Neutrophil (primary cell): ENCODE measurements at regions not wholly inside any gene's neighbourhood (a gene's known extent, or its start where the extent isn't known, plus 50 kb on each side); places are given as distances from the start of the nearest gene placed in this dataset.

Source experiments
- H3K27ac ChIP-seq: fragments of 200-600 bp; sonication (generic); 2 replicates; pipeline ENCODE4 v1.5.1; 2016; ENCODE audit warnings: mild to moderate bottlenecking, moderate library complexity
- H3K27me3 ChIP-seq: fragments of 200-600 bp; sonication (generic); 2 replicates; pipeline ENCODE4 v1.6.0; 2016; ENCODE audit warnings: mild to moderate bottlenecking
- H3K36me3 ChIP-seq: fragments of 200-600 bp; sonication (generic); 2 replicates; pipeline ENCODE4 v1.5.1; 2017
- H3K4me1 ChIP-seq, 2 experiments: fragments of 200-600 bp in 1 of 2; sonication (generic) in 1 of 2; 1 replicate in 1 of 2; 2 replicates in 1 of 2; pipeline versions ENCODE4 v1.5.1 to v1.6.1; 2013 to 2016; ENCODE audit warnings: low read depth in 1 of 2, low read length in 1 of 2, mild to moderate bottlenecking in 1 of 2, moderate library complexity in 1 of 2; ENCODE audit not compliant: control insufficient read depth in 1 of 2, insufficient read depth in 1 of 2
- H3K4me3 ChIP-seq, 2 experiments: fragments of 200-600 bp in 1 of 2; sonication (generic) in 1 of 2; 1 replicate in 1 of 2; 2 replicates in 1 of 2; pipeline ENCODE4 v1.5.1; 2013 to 2016; ENCODE audit warnings: low read depth in 1 of 2, low read length in 1 of 2, mild to moderate bottlenecking in 1 of 2, moderate library complexity in 1 of 2
- H3K9me3 ChIP-seq: fragments of 200-600 bp; sonication (generic); 2 replicates; pipeline ENCODE4 v1.5.1; 2016
- TF ChIP-seq, protein P1 (sequence below): fragments of 200-600 bp; sonication (generic); IDR thresholded peaks from 2 replicates; pipeline ENCODE4 v1.5.1; 2016; ENCODE audit warnings: antibody characterized with exemption

DNA sequence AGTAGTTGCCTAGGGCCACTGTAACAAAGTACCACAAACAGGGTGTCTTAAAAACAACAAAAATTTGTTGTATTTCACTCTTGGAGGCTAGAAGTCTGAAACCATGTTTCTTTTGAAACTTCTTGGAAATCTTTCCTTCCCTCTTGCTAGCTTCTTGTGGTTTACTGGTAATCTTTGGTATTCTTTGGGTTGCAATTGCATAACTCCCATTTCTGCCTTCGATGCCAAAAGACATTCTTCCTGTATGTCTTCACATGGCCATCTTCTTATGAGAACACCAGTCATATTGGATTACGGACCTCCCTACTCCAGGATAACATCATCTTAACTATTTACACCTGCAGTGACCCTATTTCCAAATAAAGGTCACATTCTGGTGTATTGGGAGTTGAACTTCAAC lies 357.4 kb downstream of the PPP1R3A start:
- Histone ChIP-seq H3K4me3 (no peak overlapping the region), H3K36me3 (no peaks in the 10 kb centered on the region), H3K4me1 (no peaks in the 10 kb centered on the region), H3K27ac (no peak overlapping the region), H3K27me3 (no peaks in the 10 kb centered on the region), H3K9me3 (no peaks in the 10 kb centered on the region)
- TF ChIP-seq, protein P1, sequence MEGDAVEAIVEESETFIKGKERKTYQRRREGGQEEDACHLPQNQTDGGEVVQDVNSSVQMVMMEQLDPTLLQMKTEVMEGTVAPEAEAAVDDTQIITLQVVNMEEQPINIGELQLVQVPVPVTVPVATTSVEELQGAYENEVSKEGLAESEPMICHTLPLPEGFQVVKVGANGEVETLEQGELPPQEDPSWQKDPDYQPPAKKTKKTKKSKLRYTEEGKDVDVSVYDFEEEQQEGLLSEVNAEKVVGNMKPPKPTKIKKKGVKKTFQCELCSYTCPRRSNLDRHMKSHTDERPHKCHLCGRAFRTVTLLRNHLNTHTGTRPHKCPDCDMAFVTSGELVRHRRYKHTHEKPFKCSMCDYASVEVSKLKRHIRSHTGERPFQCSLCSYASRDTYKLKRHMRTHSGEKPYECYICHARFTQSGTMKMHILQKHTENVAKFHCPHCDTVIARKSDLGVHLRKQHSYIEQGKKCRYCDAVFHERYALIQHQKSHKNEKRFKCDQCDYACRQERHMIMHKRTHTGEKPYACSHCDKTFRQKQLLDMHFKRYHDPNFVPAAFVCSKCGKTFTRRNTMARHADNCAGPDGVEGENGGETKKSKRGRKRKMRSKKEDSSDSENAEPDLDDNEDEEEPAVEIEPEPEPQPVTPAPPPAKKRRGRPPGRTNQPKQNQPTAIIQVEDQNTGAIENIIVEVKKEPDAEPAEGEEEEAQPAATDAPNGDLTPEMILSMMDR, result no peak

DNA sequence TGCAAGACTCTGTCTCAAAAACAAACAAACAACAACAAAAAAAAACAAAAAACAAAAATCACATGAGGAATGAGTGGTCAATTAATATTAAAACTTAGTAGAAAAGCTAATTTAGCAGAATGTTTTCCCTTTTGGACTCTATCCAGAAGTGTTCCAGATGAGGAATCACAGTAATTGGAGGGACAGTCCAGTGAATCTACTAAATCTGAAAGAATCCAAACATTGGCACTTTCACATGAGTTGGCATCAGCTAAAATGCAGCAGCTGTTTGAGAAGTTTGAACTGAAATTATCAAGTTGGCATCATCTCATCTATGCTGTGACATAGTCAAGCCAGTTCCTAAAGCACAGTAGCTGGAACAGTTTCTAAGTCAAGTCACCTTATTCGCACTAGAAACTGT lies 367.8 kb downstream of the PPP1R3A start:
- no peaks in the 10 kb centered on the region for H3K27me3 ChIP-seq
- H3K36me3 ChIP-seq, result no peaks in the 10 kb centered on the region
- no peak overlapping the region for H3K4me3 ChIP-seq
- TF ChIP-seq, protein P1, result no peak
- no peaks in the 10 kb centered on the region for H3K4me1 ChIP-seq
- no peak overlapping the region for H3K27ac ChIP-seq
- H3K9me3 ChIP-seq, result no peaks in the 10 kb centered on the region

DNA sequence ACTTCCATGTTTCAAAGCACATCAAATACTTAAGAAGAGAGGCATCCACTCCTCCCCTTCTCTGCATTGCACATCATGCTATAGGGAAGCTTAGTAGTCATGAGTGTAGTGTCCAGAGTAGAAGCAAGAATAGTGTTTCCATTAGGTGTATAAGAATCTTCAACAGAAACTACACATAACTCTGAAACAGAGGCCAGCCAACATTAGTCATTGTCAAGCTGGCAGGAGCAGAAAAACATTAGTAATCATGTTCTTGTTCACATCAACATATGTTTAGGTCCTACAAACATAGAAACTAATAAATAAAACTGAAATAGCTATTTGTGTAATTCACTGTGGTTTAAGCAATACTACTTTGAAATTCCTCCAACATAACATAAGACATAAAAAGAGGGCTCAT lies 370.2 kb downstream of the PPP1R3A start:
- no peak overlapping the region for H3K27ac ChIP-seq
- no peaks in the 10 kb centered on the region for H3K36me3 ChIP-seq
- H3K27me3 ChIP-seq, result no peaks in the 10 kb centered on the region
- H3K4me3 ChIP-seq, result no peak overlapping the region
- H3K4me1 ChIP-seq, result no peaks in the 10 kb centered on the region
- TF ChIP-seq, protein P1, result no peak
- H3K9me3 ChIP-seq, result no peaks in the 10 kb centered on the region

DNA sequence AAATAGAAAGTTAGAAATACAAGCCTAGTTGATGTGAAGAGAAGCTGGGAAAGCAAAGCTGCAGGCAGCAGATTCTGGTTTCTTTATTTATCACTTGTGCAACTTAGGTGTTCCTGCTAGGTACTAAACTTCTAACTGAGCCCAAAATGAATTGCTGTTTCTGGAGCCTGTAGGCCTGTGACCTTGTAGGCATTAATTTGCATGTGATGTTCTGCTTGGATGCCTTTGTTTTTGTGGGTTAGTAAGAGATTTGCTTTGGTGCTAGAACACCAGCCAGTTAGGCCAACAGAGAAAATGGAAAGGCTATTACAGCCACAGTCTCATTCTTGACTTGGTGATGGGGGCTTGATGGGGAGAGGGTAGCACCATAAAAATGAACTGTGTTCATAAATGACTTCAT lies 370.7 kb downstream of the PPP1R3A start:
- H3K27ac ChIP-seq, result no peak overlapping the region
- TF ChIP-seq, protein P1, result no peak

DNA sequence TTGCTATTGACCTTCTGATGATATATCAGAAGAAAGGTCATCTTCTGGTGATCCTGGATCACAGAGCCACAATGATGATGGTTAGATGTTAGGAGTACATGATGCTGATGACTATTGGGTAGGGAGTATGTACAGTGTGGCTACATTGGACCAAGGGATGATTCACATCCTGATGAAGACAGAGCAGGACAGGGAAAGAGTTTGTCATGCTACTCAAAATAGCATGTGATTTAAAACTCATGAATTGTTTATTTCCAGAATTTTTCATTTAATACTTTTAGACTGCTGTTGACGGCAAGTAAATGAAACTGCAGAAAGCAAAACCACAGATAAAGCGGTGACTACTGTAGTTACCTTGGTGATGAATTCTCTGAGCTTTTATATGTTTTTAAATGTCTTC lies 397.3 kb downstream of the PPP1R3A start:
- TF ChIP-seq, protein P1, result no peak
- Histone ChIP-seq H3K27me3 (no peaks in the 10 kb centered on the region), H3K4me1 (no peaks in the 10 kb centered on the region), H3K4me3 (no peak overlapping the region), H3K36me3 (no peaks in the 10 kb centered on the region), H3K27ac (no peak overlapping the region), H3K9me3 (peaks cover 4% of the 10 kb centered on the region)

More for the DNA sequence above, 370.7 kb downstream of the PPP1R3A start:
- H3K9me3 ChIP-seq, result no peaks in the 10 kb centered on the region
- no peak overlapping the region for H3K4me3 ChIP-seq
- H3K36me3 ChIP-seq, result no peaks in the 10 kb centered on the region
- H3K27me3 ChIP-seq, result no peaks in the 10 kb centered on the region
- no peaks in the 10 kb centered on the region for H3K4me1 ChIP-seq

DNA sequence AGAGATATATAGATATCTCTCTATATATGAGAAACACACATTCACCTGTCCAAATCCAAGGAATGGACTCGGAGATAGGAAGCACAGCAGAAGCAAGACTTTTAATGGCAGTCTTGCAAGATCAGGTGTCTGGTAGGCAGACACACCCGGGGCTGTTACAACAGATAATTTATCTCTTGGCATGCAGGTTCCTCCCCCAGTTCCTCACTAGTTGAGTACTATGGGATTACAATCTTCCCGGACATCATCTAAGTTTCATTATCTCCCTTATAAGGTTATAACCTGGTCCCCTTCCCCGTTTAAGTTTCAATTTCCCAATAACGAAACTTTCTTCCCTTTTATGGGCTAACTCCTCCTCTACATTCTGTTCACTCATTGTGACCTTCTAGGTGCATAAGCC lies 399.3 kb downstream of the PPP1R3A start:
- H3K36me3 ChIP-seq, result no peaks in the 10 kb centered on the region
- no peaks in the 10 kb centered on the region for H3K4me1 ChIP-seq
- no peak overlapping the region for H3K27ac ChIP-seq
- TF ChIP-seq, protein P1, result no peak
- H3K4me3 ChIP-seq, result no peak overlapping the region
- no peaks in the 10 kb centered on the region for H3K27me3 ChIP-seq
- H3K9me3 ChIP-seq, result peaks cover 4% of the 10 kb centered on the region
